NOMO-1 (cell line): ENCODE measurements at regions not wholly inside any gene's neighbourhood (a gene's known extent, or its start where the extent isn't known, plus 50 kb on each side); places are given as distances from the start of the nearest gene placed in this dataset.
A peak's percentile ranks its signal among the peaks of the same experiment; 100 is the strongest.
"Not testable (repeated sequence)": the region's sequence is repeated elsewhere in the genome, so short reads cannot be mapped to it uniquely, and the experiment has no call there.

Experiments
- DNase-seq, 2 experiments: peaks; one replicate each; lab custom pipeline; 2025; ENCODE audit not compliant: unreplicated experiment in 2 of 2; lab: John Stamatoyannopoulos, UW

DNA sequence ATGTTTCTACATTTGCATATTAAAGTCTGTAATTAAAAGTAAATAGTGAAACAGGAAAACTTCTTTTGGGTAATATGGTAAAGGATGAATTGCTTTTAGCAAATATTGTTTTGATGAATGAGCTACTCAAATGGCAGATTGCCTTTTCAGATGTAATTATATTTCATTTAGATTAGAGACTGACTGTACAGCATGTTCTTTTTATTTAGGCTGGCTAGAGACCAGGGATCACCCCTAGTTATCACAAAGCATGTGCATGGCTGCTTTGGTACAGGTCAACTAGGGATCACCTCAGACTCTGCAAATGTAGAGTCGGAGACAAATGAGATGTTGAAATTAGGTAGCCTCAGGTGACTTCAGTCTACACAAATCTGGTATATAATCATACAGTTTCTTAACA is 214.9 kb upstream of the SEMA6A start:
- no peak for DNase-seq

DNA sequence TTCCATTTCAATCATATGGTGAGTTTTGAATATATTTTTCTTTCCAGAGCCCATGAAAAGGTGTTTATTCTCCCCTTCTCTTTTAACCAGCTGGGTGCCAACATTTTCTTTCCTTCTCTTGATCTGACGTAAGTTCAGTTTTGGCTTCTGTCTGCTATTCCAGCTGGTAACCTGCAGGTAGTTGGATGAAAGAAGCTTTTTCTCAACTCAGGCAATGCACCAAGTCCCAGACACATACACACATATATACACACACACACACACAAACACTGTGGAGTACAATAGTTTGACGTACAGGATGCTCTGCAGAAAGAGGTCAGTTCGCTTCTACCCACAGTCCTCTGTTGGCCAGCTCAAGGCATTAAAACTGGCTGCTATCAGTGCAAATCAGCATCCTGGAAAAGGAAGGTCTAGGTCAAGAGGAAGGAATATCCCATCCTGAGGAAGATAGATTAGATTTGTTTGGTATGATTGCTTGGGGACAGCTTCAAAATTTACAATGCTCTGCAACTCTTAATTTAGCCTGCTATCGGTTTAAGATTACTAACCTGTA is 214.3 kb upstream of the SEMA6A start:
- DNase-seq = no peak

DNA sequence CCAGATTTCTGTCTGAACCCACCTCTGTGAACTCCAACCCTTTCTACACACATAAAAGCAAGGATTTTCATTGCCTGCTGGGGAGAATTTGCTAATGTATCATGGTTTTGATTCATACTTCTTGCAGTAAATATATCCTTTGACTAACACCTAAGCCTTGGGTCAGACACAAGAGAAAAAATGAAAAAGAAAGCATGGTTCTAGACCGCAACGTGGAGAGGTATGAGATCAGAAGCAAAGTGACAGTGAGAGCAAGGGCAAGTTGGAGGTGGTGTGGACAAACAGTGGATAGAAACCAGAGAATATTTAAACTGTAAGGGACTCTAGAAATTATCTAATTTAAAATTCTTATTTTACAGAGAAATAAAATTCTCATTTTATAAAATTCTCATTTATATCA is 212.9 kb upstream of the SEMA6A start:
- no peak for DNase-seq

DNA sequence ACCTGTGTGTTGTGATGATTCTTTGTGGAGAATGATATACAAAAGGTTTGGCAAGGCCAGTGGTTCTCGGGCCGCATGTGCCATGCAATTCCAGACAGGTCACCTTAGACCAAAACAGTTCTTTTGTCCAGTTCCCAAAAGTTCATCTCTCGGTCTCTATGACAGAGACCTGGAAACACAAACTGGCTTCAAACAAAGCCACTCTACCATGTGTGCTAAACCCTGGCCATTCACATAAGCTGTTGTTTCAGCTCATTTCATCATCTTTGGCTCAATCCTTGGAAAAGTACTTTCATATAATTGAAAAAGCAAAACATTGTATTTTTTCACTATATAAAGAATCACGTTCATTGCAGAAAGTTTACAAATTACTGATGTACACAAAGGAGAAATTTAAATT is 210.5 kb upstream of the SEMA6A start:
- no peak for DNase-seq

DNA sequence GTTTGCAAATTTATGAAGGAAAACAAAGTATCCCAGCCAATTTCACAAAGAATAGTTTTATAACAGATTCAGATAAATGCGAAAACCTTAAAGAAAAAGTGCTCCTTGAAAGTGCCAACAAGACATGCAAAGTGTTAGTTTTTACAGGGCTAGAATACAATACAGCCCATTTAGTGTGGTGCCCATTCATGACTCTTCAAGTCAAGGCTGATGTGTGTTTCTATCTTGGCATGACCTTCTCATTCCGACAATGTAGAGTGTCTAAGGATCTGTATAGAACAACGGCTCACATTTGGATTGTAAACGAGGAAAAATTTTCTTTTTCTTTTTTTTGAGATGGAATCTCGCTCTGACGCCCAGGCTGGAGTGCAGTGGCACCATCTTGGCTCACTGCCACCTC is 205.2 kb upstream of the SEMA6A start:
- DNase-seq = no peak

DNA sequence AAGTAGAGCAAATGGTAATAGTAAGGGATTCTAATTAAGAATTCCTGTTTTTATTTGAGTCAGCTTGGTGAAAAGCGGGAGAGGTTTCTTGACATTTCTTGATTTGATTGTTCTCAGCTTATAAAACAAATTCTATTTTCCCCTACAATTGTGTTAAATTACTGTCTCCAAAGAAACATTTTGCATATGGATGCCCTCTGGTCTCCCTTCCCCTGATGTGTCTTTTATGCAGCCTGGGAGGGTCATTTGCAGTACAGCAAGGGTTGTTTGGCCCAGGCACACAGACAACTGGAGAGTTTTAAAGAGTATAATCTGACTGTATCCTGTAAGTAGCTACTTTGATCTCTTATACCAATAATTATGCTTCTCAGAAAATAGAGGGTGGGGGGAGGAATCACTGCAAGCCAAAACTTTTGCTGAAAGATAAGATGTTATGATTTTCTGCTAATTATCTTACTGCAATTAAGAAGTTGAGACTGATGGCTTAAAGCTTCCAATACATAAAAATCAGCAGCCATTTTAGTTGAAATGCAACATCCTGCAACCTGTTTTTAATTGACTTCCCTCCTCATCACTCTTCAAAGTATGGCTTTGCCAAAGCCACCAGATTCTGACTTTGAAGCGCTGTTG is 204.1 kb upstream of the SEMA6A start:
- DNase-seq = no peak

DNA sequence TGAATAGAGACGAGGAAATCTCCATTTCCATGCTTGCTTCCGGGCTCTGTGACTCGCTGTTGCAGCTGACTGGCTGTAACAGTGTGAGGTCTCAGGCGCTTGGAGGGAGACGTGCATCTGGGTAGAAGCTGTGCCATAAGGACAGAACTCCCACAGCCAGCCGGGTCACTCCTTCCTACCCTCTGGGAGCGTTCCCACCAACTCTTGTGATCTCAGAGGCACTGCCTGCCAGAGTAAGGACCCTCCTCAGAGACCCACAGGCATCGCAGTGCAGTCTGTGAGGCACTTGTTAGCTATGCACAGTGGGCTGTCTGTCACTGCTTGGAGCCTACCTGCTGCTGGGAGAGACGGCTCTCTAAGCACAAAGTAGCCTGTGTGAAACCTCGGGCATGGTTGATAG is 203.4 kb upstream of the SEMA6A start:
- no peak for DNase-seq

DNA sequence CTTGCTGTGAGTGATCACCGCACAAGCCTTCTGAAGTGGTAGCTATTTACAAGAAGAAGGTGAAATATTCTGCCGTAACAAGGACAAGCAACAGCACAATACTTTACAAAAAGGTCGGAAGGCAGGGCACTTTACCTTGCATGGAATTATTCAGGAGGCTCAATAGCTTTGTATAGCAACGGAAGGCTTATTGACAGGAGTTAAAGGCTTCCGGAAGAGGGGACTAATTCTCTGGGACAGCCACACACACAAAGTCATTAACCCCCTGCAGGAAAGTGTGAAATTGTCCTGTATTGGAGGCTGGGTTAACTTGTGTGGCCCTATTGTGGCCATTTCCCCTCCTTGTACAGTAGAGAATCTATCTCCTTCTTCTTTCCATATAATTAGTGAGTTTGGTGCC is 199.3 kb upstream of the SEMA6A start:
- no peak for DNase-seq

DNA sequence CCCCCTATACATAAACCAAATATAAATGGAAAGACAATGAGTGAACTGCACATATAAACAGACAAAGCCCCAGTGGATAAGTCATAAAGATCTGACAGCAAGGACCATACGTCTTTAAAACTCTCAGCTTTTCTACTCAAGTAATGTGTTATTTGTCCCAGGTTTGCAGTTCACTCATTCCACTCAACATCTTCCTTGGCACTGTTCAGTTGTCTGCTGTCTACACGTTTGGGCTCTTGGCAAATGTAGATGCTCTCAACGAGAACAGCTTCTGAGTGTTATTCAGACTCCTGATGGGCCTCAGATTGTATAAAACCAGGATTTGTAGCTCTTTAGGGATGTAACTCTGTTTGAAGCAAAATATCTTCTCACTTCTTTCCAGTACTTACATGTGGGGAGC is 198.2 kb upstream of the SEMA6A start:
- DNase-seq = no peak

DNA sequence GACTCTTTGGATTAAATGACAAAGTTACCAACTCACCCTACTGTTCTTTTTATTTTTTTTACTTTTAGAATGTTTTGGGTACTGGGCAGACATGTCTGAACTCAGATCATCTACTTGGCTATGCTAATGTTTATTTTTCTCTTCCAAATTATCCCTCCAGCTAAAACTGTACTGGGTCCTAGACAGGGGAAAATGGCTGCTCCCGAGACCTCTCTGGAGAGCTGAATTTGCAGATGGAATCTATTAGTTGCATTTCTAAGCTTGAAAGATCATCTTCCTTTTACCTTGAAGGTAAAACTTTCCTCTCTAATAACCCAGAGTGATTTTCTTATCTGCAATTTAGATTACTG is 197.5 kb upstream of the SEMA6A start:
- DNase-seq = no peak

DNA sequence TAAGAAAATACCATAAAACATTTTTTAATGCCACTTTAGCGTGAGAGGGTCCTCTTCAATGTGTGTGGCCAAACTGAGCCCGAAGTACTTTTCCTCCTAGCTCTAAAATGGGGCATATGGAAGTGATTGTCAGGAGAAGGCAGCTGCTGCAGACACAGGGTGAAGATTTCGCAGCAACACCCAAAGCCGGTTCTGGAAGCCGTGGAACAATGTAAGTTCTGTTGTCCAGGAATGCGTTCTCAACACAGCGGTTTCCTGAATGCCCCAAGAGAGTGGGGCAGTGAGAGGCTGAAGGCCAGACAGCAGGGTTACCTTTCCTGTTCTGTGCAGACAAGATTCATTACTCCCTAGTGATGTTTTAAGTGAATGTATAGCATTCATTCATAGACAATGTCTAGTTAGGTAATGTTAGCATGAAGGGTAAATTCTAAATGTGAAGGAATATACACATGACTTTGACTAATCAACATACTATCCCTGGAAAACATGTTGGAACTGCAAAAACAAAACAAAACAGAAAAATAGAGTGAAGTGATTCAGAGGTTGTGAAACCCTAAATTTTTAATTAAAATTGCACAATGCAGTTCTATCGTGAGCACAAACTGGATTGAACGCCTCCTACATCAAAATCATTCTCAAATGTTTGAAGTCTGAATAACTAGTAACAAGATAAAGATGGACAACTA is 197.0 kb upstream of the SEMA6A start:
- no peak for DNase-seq

DNA sequence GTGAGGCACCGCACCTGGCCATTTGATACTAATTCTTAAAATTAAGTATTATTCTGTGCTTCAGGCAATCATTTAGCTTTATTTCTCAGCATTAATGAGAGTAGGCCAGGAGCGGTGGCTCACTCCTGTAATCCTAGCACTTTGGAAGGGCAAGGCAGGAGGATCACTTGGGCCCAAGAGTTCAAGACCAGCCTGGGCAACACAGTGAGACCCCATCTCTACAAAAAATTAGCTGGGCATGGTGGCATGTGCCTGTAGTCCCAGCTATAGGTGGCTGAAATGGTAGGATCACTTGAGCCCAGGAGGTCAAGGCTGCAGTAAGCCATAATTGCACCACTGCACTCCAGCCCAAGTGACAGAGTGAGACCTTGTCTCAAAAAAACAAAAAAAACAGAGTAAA is 195.3 kb upstream of the SEMA6A start:
- not testable (repeated sequence) for DNase-seq

DNA sequence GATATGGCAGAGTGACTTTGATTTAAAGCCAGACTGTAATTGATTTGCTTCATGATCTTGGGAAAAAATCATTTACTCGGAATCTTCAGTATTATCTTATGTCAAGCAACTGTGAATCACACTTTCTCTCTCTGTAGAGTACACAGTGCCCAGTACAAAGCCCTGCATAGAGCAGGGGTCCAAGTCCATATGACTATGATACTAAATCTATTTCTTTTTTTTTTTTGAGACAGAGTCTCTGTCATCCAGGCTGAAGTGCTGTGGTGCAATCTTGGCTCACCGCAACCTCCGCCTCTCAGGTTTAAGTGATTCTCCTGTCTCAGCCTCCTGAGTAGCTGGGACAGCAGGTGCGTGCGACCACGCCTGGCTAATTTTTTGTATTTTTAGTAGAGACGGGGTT is 194.8 kb upstream of the SEMA6A start:
- no peak for DNase-seq

DNA sequence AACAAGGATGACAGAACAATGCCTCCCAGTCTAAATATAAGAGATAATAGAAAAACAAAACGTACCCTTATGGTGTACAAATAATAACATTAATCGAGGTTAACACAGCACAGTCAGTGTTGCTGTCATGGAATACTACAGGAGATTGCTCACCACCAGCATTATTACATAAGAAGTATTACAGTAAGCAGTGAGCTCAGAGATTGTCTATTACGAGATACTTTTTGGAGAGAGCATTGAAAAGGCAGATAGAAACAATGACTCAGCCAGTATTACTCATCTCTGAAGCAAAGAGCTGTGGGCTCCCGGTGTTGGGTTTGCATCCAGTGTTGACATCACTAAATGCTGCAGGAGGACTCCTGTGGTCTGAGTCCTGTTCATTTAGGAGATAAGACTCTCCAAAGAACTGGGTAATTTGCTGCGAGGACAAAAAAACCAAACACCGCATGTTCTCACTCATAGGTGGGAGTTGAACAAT is 191.9 kb upstream of the SEMA6A start:
- peak in 1 of 2 experiments; percentile 20 for DNase-seq

DNA sequence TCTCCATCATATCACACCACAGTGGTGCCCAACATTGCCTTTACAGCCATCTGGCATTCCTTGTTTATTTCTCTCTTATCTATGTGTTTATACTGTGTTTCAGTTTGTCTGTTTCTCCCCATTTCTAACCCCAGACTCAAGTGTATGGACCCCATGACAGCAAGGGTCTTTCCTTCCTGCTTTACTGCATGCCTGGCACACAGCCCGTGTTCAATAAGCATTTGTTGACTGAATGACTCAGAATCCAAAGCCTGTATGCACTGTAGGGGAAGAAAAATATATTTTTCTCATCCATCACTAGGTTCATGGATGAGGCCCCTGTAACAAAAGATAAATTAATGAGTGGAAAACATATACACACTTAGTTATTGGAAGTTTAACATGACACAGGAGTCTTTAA is 190.8 kb upstream of the SEMA6A start:
- DNase-seq = no peak

DNA sequence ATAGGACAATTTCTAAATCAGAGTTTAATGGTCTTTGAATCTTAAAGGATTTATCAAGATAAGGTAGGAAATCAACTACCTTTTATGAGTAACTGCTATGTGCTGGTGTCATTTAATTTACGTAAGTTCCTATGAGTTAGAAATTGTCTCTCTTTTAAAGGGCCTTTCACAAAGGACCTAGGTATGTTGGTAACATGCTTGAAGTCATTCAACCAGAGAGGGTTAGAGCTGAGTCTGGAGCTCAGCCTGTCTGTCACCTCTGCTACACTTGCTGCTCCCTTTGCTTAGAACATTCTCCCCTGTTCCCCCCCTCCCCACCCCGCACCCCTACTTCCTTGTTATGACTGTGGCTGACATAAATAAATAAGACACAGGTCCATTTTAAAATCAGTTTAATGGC is 190.3 kb upstream of the SEMA6A start:
- DNase-seq = no peak

DNA sequence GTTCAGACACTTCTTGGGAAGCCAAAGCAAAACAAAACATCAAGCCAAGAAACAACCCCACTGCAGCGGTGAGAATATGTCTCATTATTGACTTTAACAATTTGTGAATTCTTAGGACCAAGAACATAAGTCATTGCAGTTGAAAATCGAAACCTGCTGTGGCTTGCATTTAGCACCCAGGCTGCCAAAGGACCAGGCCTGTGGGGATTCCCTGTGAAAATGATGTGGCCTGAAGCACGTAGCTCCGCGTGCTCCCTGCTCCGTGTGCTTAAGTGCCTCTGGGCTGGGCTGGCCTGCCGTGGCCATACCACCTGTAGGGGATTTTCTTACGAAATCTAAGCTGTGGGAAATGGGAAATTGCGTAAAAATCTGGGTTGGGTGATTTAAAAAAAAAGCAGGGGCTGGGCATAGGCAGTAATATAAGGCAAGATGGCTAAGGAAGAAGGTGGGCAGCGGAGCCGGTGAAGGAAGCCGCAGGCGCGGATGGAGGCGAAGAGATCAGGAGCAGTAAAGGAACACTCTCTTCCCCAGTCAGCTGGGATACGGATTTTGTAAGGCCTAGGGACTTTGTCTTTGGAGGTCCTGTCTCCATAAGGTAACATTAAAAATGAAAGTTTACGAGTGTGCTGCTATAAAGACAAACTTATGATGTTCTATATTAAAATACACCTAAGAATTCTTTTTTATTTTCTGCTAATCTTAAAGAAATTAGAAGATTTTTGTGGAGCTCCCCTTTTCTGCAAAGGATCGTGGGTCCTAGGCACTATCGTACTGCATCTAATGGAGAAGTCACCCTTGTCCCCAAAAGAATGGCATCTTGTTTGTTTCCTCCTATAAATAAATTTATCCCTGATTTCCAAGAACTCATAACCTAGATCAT is 189.6 kb upstream of the SEMA6A start:
- no peak for DNase-seq

DNA sequence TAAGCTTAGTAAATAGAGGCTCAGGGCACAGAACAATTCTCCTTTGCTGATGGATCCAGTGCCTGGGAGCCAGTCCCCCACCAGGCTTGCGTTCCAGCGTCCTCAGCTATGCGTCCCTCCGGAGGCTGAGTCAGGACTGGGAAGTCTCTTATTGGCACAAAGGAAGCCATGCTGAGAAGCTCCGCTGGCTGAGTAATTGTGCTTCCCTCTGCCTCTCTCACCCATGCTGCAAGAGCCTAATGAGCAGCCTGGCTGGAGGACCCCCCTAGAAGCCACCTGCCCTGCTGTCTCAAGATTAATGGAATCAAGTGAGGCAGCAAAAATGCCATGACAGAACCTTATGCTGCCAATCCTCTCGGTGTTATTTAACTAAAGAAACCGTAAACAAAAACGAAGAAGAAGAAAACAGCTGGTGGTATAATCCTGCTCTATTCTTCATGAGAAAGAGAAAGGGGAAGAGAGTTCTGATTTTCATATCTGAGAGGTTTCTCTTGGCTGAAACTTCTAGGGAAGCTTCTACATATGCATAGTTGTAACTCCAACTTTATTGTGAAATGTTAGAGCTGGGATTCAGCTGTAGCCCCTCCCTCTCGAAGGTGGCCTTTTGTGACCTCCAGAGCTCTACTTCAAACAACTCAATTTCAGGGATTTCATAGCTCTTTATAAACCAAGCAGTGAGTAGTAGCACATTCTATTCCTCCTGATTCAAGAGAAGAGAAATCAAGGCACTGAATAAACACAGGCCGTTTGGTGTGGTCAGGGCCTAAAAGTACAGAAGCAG is 185.4 kb upstream of the SEMA6A start:
- no peak for DNase-seq

DNA sequence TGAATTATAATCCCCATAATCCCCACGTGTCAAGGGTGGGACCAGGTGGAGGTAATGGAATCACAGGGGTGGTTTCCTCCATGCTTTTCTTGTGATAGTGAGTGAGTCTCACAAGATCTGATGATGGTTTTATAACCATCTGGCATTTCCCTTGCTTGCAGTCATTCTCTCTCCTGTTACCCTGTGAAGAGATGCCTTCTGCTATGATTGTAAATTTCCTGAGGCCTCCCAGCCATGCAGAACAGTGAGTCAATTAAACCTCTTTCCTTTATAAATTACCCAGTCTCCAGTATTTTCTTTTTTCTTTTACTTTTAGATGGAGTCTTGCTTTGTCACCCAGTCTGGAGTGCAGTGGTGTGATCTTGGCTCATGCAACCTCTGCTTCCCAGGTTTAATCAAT is 182.7 kb upstream of the SEMA6A start:
- no peak for DNase-seq

DNA sequence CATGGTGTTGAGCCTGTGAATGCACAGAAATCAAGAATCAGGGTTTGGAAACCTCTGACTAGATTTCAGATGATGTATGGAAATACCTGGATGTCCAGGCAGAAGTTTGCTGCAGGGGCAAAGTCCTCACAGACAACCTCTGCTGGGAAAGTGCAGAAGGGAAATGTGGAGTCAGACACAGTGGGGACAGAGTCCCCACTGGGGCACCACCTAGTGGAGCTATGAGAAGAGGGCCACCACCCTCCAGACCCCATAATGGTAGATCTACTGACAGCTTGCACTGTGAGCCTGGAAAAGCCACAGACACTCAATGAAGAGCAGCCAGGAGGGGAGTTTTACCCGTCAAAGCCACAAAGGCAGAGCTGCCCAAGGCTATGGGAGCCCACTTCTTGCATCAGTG is 181.9 kb upstream of the SEMA6A start:
- DNase-seq = no peak

DNA sequence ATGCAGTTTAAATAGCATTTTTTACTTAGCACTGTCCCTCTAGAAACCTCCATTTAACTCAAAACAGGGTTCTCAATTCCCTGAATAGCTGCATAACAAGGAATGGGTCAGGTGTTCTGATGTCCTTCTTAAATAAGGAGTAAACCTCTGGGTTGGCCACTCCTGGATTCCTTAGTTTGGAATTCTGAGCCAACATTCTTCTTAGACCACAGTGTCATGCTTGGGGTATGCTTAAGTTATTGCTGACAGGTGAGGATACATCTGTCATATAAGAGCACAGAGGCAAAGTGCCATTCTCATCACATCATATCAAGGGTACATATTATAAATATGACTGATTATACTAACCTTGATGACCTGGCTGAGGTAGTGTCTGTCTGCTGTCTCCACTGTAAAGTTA is 179.9 kb upstream of the SEMA6A start:
- no peak for DNase-seq
